GM21515 (cell line): ENCODE measurements at regions not wholly inside any gene's neighbourhood (a gene's known extent, or its start where the extent isn't known, plus 50 kb on each side); places are given as distances from the start of the nearest gene placed in this dataset.

Experiments used
- ATAC-seq: cut with Tn5 transposase; IDR thresholded peaks from one replicate; pipeline ENCODE4 v1.9.1; 2021; ENCODE audit not compliant: unreplicated experiment

GRCh38 chr21:16794950-16795349 lies 717.9 kb upstream of the CXADR start:
- no peak for ATAC-seq

- no peak for ATAC-seq
Measured at GRCh38 chr21:16796776-16797175, 716.1 kb upstream of the CXADR start.

- no peak for ATAC-seq
Measured at GRCh38 chr21:16797540-16797939, 715.3 kb upstream of the CXADR start.

GRCh38 chr21:16797966-16798365 lies 714.9 kb upstream of the CXADR start:
- ATAC-seq = no peak

- ATAC-seq = no peak
Measured at GRCh38 chr21:16800536-16801275, 712.1 kb upstream of the CXADR start.

GRCh38 chr21:16811011-16811410 lies 701.8 kb upstream of the CXADR start:
- no peak for ATAC-seq

- no peak for ATAC-seq
Measured at GRCh38 chr21:16811970-16812369, 700.9 kb upstream of the CXADR start.

GRCh38 chr21:16815243-16815642 lies 697.6 kb upstream of the CXADR start:
- ATAC-seq = no peak

- ATAC-seq = no peak
Measured at GRCh38 chr21:16821588-16821987, 691.3 kb upstream of the CXADR start.

GRCh38 chr21:16829532-16829931 lies 683.3 kb upstream of the CXADR start:
- ATAC-seq = no peak

GRCh38 chr21:16832791-16833190 lies 680.1 kb upstream of the CXADR start:
- ATAC-seq = no peak

GRCh38 chr21:16834791-16835190 lies 678.1 kb upstream of the CXADR start:
- no peak for ATAC-seq

GRCh38 chr21:16837321-16837720 lies 675.5 kb upstream of the CXADR start:
- no peak for ATAC-seq

GRCh38 chr21:16837721-16838120 lies 675.1 kb upstream of the CXADR start:
- no peak for ATAC-seq

- ATAC-seq = no peak
Measured at GRCh38 chr21:16838331-16838730, 674.5 kb upstream of the CXADR start.

GRCh38 chr21:16840538-16840937 lies 672.3 kb upstream of the CXADR start:
- no peak for ATAC-seq

- no peak for ATAC-seq
Measured at GRCh38 chr21:16841975-16842695, 670.7 kb upstream of the CXADR start.

GRCh38 chr21:16842696-16843035 lies 670.2 kb upstream of the CXADR start:
- no peak for ATAC-seq

GRCh38 chr21:16847211-16847610 lies 665.6 kb upstream of the CXADR start:
- ATAC-seq = no peak

GRCh38 chr21:16851054-16851453 lies 661.8 kb upstream of the CXADR start:
- no peak for ATAC-seq

- ATAC-seq = no peak
Measured at GRCh38 chr21:16855164-16855667, 657.6 kb upstream of the CXADR start.

- no peak for ATAC-seq
Measured at GRCh38 chr21:16863362-16863905, 649.4 kb upstream of the CXADR start.
